ENCODE measurements at regions not wholly inside any gene's neighbourhood (a gene's known extent, or its start where the extent isn't known, plus 50 kb on each side); places are given as distances from the start of the nearest gene placed in this dataset.

DNA sequence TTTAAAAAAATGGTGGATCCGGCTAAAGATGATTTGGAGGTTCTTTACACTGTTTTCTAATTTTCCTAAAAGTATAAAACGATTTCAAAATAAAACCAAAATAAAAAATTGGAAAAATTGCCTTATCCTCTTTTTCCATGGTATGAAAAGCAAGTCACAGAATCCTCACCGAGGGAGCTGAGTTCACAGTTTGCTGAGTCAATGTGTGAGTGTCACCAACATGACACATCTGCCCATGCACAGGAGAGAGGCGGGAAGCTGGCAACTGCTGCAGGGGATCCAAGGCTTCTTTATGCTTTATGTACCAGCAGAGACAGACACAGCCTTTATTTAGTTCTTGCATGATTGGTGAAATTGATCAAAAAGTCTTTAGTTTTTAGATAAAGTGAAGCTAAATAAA, 157.8 kb downstream of the TNFSF13B start:
- no peak overlapping the region for H3K4me2 ChIP-seq (ENCODE audit: low read length)
- H3F3A ChIP-seq (ENCODE audit: insufficient read depth, low read length): no peaks in the 10 kb centered on the region
- H3K79me2 ChIP-seq (ENCODE audit: insufficient read depth, low read length): no peaks in the 10 kb centered on the region
- no peaks in the 10 kb centered on the region for H3K4me1 ChIP-seq (ENCODE audit: insufficient read depth, low read length, severe bottlenecking)
- no peaks in the 10 kb centered on the region for H3K9me3 ChIP-seq (ENCODE audit: low read length)
- no peak for TF ChIP-seq EZH2 (IDR thresholded peaks at IDR 0.05; ENCODE audit: borderline replicate concordance, low read length)
- TF ChIP-seq, protein P1, sequence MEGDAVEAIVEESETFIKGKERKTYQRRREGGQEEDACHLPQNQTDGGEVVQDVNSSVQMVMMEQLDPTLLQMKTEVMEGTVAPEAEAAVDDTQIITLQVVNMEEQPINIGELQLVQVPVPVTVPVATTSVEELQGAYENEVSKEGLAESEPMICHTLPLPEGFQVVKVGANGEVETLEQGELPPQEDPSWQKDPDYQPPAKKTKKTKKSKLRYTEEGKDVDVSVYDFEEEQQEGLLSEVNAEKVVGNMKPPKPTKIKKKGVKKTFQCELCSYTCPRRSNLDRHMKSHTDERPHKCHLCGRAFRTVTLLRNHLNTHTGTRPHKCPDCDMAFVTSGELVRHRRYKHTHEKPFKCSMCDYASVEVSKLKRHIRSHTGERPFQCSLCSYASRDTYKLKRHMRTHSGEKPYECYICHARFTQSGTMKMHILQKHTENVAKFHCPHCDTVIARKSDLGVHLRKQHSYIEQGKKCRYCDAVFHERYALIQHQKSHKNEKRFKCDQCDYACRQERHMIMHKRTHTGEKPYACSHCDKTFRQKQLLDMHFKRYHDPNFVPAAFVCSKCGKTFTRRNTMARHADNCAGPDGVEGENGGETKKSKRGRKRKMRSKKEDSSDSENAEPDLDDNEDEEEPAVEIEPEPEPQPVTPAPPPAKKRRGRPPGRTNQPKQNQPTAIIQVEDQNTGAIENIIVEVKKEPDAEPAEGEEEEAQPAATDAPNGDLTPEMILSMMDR (IDR thresholded peaks at IDR 0.05; ENCODE audit: low read length): no peak
- no peaks in the 10 kb centered on the region for H4K20me1 ChIP-seq (ENCODE audit: insufficient read depth, low read length)
- H3K27me3 ChIP-seq (ENCODE audit: insufficient read depth, low read length): 0 out of 2 replicates have a peak, but pooled peaks cover 8% of the 10 kb centered on the region
- no peak overlapping the region for H3K27ac ChIP-seq (ENCODE audit: low read depth, low read length, poor library complexity, severe bottlenecking)
- no peaks in the 10 kb centered on the region for H3K36me3 ChIP-seq (ENCODE audit: insufficient read depth, low read length)
- H3K9ac ChIP-seq (ENCODE audit: low read length): no peak overlapping the region
- no peak overlapping the region for H2AFZ ChIP-seq (ENCODE audit: low read length)
- no peak overlapping the region for H3K4me3 ChIP-seq (ENCODE audit: low read depth, low read length, poor library complexity, severe bottlenecking)
- H3K9me2 ChIP-seq (ENCODE audit: low read depth, low read length): no peaks in the 10 kb centered on the region

DNA sequence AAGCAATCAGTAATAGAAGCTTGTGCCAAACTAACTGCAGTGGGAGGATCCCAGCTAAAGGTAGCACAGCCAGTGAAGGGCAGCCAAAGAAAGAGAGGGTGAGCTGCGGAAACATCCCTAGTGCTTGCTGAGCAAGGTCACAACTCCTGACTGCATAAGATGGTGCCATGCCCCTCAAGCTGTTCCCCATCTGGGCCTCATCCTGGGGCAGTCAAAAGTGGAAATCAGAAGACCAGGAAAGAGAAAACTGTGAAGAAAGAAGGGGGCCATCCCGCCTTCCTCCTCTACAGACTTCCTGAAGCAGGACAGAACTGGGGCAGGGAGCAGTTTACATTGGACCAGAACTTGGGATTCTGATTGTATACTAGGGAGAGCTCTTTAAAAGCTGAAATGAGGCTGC, 159.2 kb downstream of the TNFSF13B start:
- no peaks in the 10 kb centered on the region for H3K9me3 ChIP-seq (ENCODE audit: low read length)
- H3K79me2 ChIP-seq (ENCODE audit: insufficient read depth, low read length): no peaks in the 10 kb centered on the region
- H3K36me3 ChIP-seq (ENCODE audit: insufficient read depth, low read length): no peaks in the 10 kb centered on the region
- 0 out of 2 replicates have a peak, but pooled peaks cover 8% of the 10 kb centered on the region for H3K27me3 ChIP-seq (ENCODE audit: insufficient read depth, low read length)
- no peak overlapping the region for H2AFZ ChIP-seq (ENCODE audit: low read length)
- TF ChIP-seq, protein P1 (IDR thresholded peaks at IDR 0.05; ENCODE audit: low read length): no peak
- TF ChIP-seq EZH2 (IDR thresholded peaks at IDR 0.05; ENCODE audit: borderline replicate concordance, low read length): no peak
- H3F3A ChIP-seq (ENCODE audit: insufficient read depth, low read length): no peaks in the 10 kb centered on the region
- H3K27ac ChIP-seq (ENCODE audit: low read depth, low read length, poor library complexity, severe bottlenecking): no peak overlapping the region
- H3K4me1 ChIP-seq (ENCODE audit: insufficient read depth, low read length, severe bottlenecking): no peaks in the 10 kb centered on the region
- H3K4me3 ChIP-seq (ENCODE audit: low read depth, low read length, poor library complexity, severe bottlenecking): no peak overlapping the region
- H3K4me2 ChIP-seq (ENCODE audit: low read length): no peak overlapping the region
- no peak overlapping the region for H3K9ac ChIP-seq (ENCODE audit: low read length)
- H4K20me1 ChIP-seq (ENCODE audit: insufficient read depth, low read length): no peaks in the 10 kb centered on the region
- no peaks in the 10 kb centered on the region for H3K9me2 ChIP-seq (ENCODE audit: low read depth, low read length)

DNA sequence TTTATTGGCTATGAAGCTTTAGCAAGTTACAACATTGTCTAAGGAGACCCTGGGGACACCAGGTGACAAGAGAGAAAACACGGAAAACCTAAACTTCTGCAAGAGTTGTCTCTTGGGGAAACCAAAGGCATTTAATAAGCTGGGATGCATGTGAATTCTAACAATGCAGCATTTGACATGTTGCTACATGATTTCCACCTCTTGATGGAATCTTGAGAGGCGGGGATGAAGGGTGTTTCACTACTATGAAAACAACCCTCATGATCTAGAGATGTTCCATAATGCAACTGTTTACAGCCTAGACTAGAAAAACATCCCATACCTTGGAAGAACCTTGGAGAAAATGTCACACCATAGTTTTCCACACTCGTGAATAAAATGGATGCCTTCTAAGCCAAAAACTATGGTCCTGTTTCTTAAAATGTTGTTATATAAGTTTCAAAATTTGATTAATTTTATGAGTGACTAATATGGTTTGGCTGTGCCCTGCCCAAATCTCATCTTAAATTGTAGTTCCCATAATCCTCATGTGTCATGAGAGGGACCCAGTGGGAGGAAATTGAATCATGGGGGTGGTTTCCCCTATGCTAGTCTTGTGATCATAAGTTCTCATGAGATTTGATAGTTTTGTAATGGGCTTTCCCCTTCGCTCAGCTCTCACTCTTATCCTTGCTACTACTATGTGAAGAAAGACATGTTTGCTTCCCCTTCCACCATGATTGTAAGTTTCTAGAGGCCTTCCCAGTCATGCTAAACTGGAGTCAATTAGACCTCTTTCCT, 164.6 kb downstream of the TNFSF13B start:
- H2AFZ ChIP-seq (ENCODE audit: low read length): no peak overlapping the region
- no peaks in the 10 kb centered on the region for H3K79me2 ChIP-seq (ENCODE audit: insufficient read depth, low read length)
- no peaks in the 10 kb centered on the region; the same call in 1 of the 2 replicates for H3K27me3 ChIP-seq (ENCODE audit: insufficient read depth, low read length)
- no peaks in the 10 kb centered on the region for H4K20me1 ChIP-seq (ENCODE audit: insufficient read depth, low read length)
- no peak overlapping the region for H3K9ac ChIP-seq (ENCODE audit: low read length)
- no peak overlapping the region for H3K27ac ChIP-seq (ENCODE audit: low read depth, low read length, poor library complexity, severe bottlenecking)
- no peak overlapping the region for H3K4me3 ChIP-seq (ENCODE audit: low read depth, low read length, poor library complexity, severe bottlenecking)
- H3K9me2 ChIP-seq (ENCODE audit: low read depth, low read length): no peaks in the 10 kb centered on the region
- H3K9me3 ChIP-seq (ENCODE audit: low read length): no peaks in the 10 kb centered on the region
- no peaks in the 10 kb centered on the region for H3F3A ChIP-seq (ENCODE audit: insufficient read depth, low read length)
- H3K4me1 ChIP-seq (ENCODE audit: insufficient read depth, low read length, severe bottlenecking): no peaks in the 10 kb centered on the region
- TF ChIP-seq, protein P1 (IDR thresholded peaks at IDR 0.05; ENCODE audit: low read length): no peak
- no peak for TF ChIP-seq EZH2 (IDR thresholded peaks at IDR 0.05; ENCODE audit: borderline replicate concordance, low read length)
- H3K36me3 ChIP-seq (ENCODE audit: insufficient read depth, low read length): no peaks in the 10 kb centered on the region
- no peak overlapping the region for H3K4me2 ChIP-seq (ENCODE audit: low read length)

Data from OCI-LY1 (cell line).